ENCODE measurements at regions not wholly inside any gene's neighbourhood (a gene's known extent, or its start where the extent isn't known, plus 50 kb on each side); places are given as distances from the start of the nearest gene placed in this dataset.

DNA sequence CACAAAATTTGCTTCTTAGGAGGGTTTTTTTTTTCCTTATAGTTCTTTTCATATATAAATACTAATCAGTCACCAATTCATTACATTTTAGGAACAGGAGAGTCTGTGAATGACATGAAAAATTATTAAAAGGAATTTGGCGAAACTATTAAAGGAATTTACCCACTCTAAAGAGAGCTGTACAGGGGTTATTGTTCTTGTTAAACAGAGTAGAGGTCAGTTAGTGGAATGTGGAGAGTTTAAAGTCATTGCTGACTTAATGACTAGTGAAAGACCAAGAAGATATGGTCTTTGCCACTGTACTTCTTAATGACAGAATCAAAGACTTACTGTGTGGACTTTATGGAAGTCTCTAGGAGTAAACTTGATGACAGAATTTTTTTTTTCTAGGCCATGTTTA lies 333.6 kb upstream of the C2CD4B start:
- TF ChIP-seq CEBPB (IDR thresholded peaks at IDR 0.05) (no peak), CREB1 (IDR thresholded peaks at IDR 0.05; ENCODE audit: low read depth) (no peak), RAD21 (IDR thresholded peaks at IDR 0.05; ENCODE audit: low read depth) (no peak), EGR1 (IDR thresholded peaks at IDR 0.05) (no peak), EP300 (IDR thresholded peaks at IDR 0.05; ENCODE audit: borderline replicate concordance) (no peak), TEAD4 (IDR thresholded peaks at IDR 0.05) (no peak)
- TF ChIP-seq, protein P1, sequence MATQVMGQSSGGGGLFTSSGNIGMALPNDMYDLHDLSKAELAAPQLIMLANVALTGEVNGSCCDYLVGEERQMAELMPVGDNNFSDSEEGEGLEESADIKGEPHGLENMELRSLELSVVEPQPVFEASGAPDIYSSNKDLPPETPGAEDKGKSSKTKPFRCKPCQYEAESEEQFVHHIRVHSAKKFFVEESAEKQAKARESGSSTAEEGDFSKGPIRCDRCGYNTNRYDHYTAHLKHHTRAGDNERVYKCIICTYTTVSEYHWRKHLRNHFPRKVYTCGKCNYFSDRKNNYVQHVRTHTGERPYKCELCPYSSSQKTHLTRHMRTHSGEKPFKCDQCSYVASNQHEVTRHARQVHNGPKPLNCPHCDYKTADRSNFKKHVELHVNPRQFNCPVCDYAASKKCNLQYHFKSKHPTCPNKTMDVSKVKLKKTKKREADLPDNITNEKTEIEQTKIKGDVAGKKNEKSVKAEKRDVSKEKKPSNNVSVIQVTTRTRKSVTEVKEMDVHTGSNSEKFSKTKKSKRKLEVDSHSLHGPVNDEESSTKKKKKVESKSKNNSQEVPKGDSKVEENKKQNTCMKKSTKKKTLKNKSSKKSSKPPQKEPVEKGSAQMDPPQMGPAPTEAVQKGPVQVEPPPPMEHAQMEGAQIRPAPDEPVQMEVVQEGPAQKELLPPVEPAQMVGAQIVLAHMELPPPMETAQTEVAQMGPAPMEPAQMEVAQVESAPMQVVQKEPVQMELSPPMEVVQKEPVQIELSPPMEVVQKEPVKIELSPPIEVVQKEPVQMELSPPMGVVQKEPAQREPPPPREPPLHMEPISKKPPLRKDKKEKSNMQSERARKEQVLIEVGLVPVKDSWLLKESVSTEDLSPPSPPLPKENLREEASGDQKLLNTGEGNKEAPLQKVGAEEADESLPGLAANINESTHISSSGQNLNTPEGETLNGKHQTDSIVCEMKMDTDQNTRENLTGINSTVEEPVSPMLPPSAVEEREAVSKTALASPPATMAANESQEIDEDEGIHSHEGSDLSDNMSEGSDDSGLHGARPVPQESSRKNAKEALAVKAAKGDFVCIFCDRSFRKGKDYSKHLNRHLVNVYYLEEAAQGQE (IDR thresholded peaks at IDR 0.05; ENCODE audit: low read depth), result no peak
- TF ChIP-seq, protein P2, sequence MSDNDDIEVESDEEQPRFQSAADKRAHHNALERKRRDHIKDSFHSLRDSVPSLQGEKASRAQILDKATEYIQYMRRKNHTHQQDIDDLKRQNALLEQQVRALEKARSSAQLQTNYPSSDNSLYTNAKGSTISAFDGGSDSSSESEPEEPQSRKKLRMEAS (IDR thresholded peaks at IDR 0.05), result no peak
- TF ChIP-seq, protein P3, sequence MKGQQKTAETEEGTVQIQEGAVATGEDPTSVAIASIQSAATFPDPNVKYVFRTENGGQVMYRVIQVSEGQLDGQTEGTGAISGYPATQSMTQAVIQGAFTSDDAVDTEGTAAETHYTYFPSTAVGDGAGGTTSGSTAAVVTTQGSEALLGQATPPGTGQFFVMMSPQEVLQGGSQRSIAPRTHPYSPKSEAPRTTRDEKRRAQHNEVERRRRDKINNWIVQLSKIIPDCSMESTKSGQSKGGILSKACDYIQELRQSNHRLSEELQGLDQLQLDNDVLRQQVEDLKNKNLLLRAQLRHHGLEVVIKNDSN (IDR thresholded peaks at IDR 0.05), result no peak

- TF ChIP-seq ZBTB7A (IDR thresholded peaks at IDR 0.05; ENCODE audit: low read depth) (no peak), TAF1 (IDR thresholded peaks at IDR 0.05; ENCODE audit: low read depth) (no peak), CREB1 (IDR thresholded peaks at IDR 0.05; ENCODE audit: low read depth) (no peak), TEAD4 (IDR thresholded peaks at IDR 0.05) (no peak), RAD21 (IDR thresholded peaks at IDR 0.05; ENCODE audit: low read depth) (no peak), YY1 (IDR thresholded peaks at IDR 0.05; ENCODE audit: low read depth) (no peak), CEBPB (IDR thresholded peaks at IDR 0.05) (no peak), FOXM1 (IDR thresholded peaks at IDR 0.05; ENCODE audit: borderline replicate concordance, low read depth) (no peak), EP300 (IDR thresholded peaks at IDR 0.05; ENCODE audit: borderline replicate concordance) (no peak), TCF12 (IDR thresholded peaks at IDR 0.05; ENCODE audit: low read depth) (no peak), NFIC (IDR thresholded peaks at IDR 0.05) (no peak), EGR1 (IDR thresholded peaks at IDR 0.05) (no peak)
- TF ChIP-seq, protein P2 (IDR thresholded peaks at IDR 0.05), result no peak
- TF ChIP-seq, protein P1 (IDR thresholded peaks at IDR 0.05; ENCODE audit: low read depth), result no peak
- TF ChIP-seq, protein P3 (IDR thresholded peaks at IDR 0.05), result no peak
Observed at GRCh38 chr15:62500325-62500724, 335.2 kb upstream of the C2CD4B start.

DNA sequence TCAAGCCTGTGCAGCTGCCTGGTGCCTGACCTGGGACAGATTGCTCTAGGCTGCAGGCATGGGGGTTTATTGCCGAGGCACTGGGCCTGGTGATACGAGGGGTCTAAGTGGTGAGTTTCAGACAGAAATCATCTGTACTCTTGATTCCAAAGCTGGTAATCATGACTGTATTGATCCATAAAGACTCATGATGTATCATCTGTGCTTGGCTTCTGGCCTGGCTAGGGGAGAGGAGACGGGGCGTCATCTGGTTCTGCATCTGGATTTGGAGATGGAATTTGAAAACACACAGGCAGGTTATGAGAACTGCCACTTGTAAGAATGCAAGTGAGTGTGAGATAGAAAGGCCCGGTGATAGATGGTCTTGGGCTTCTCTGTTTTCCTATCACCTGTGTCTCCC lies 337.4 kb upstream of the C2CD4B start:
- TF ChIP-seq, protein P3 (IDR thresholded peaks at IDR 0.05), result no peak
- TF ChIP-seq YY1 (IDR thresholded peaks at IDR 0.05; ENCODE audit: low read depth), result no peak
- TF ChIP-seq EGR1 (IDR thresholded peaks at IDR 0.05), result no peak
- TF ChIP-seq FOXM1 (IDR thresholded peaks at IDR 0.05; ENCODE audit: borderline replicate concordance, low read depth), result no peak
- no peak for TF ChIP-seq TEAD4 (IDR thresholded peaks at IDR 0.05)
- TF ChIP-seq CEBPB (IDR thresholded peaks at IDR 0.05), result no peak
- no peak for TF ChIP-seq RAD21 (IDR thresholded peaks at IDR 0.05; ENCODE audit: low read depth)
- TF ChIP-seq TAF1 (IDR thresholded peaks at IDR 0.05; ENCODE audit: low read depth), result no peak
- no peak for TF ChIP-seq CREB1 (IDR thresholded peaks at IDR 0.05; ENCODE audit: low read depth)
- no peak for TF ChIP-seq NFIC (IDR thresholded peaks at IDR 0.05)
- no peak for TF ChIP-seq ZBTB7A (IDR thresholded peaks at IDR 0.05; ENCODE audit: low read depth)
- TF ChIP-seq EP300 (IDR thresholded peaks at IDR 0.05; ENCODE audit: borderline replicate concordance), result no peak
- TF ChIP-seq TCF12 (IDR thresholded peaks at IDR 0.05; ENCODE audit: low read depth), result no peak
- TF ChIP-seq, protein P2 (IDR thresholded peaks at IDR 0.05), result no peak
- TF ChIP-seq, protein P1 (IDR thresholded peaks at IDR 0.05; ENCODE audit: low read depth), result no peak

- TF ChIP-seq FOXM1 (IDR thresholded peaks at IDR 0.05; ENCODE audit: borderline replicate concordance, low read depth), result no peak
- peak; percentile 70 for TF ChIP-seq NFIC (IDR thresholded peaks at IDR 0.05)
Observed at GRCh38 chr15:62503451-62503850, 338.4 kb upstream of the C2CD4B start.
